GM12875 (cell line): ENCODE measurements at regions not wholly inside any gene's neighbourhood (a gene's known extent, or its start where the extent isn't known, plus 50 kb on each side); places are given as distances from the start of the nearest gene placed in this dataset.

Experiments used
- H3K4me3 ChIP-seq: one replicate; pipeline ENCODE4 v1.5.1; 2011; ENCODE audit warnings: low read depth, low read length, control low read depth
- TF ChIP-seq, protein P1 (sequence below): IDR thresholded peaks from 2 replicates; pipeline ENCODE4 v1.5.1; 2011; ENCODE audit warnings: low read depth, mild to moderate bottlenecking, control low read depth, inconsistent platforms, low read length, moderate library complexity, borderline replicate concordance; ENCODE audit not compliant: insufficient read depth

DNA sequence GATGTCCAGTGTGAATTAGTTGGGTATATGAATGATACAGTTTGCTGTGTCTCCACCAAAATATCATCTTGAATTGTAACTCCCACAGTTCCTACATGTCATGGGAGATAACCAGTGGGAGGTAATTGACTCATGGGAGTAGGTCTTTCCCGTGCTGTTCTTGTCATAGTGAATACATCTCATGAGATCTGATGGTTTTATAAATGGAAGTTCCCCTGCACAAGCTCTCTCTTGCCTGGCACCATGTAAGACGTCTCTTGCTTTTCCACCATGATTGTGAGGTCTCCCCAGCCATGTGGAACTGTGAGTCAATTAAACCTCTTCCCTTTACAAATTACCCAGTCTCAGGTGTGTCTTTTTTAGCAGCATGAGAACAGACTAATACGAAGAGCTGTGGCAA, 223.0 kb downstream of the AJAP1 start:
- no peak overlapping the region for H3K4me3 ChIP-seq
- TF ChIP-seq, protein P1, sequence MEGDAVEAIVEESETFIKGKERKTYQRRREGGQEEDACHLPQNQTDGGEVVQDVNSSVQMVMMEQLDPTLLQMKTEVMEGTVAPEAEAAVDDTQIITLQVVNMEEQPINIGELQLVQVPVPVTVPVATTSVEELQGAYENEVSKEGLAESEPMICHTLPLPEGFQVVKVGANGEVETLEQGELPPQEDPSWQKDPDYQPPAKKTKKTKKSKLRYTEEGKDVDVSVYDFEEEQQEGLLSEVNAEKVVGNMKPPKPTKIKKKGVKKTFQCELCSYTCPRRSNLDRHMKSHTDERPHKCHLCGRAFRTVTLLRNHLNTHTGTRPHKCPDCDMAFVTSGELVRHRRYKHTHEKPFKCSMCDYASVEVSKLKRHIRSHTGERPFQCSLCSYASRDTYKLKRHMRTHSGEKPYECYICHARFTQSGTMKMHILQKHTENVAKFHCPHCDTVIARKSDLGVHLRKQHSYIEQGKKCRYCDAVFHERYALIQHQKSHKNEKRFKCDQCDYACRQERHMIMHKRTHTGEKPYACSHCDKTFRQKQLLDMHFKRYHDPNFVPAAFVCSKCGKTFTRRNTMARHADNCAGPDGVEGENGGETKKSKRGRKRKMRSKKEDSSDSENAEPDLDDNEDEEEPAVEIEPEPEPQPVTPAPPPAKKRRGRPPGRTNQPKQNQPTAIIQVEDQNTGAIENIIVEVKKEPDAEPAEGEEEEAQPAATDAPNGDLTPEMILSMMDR, result no peak

DNA sequence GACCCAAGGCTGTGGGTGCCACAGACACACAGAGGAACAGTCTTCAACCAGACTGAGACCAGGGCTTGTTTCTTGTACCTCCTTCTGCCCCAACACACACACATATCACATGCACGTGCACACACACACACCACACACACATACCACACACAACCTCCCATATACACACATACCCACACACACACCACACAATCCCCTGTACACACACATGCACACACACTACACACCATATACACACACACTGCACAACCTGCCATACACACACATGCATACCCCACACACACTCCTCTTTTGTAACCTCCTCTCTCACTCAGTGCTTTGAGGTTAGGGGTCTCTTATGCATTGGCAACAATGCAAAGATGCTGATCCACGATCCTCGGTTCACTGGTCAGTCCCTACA, 217.0 kb downstream of the AJAP1 start:
- H3K4me3 ChIP-seq, result no peak overlapping the region
- TF ChIP-seq, protein P1, result no peak

DNA sequence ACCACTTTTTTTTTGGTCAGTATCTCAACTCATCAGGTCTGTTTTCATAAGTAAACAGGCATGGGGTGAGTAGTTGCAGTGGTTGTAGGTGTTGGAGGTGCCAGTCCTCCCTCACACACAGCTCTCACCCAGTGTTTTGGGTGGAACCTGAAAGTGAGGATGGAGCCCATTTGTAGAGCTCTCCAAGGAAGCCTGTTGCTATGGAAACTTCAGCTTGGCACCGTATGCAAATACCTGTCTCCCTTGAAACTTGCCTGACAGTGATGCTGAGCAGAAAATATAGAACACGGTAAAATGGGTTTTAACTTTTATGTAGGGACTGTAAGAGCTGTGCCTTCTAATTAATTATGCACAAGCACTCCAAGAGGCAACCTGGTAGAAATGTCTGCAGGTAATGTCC, 214.1 kb downstream of the AJAP1 start:
- no peak overlapping the region for H3K4me3 ChIP-seq

DNA sequence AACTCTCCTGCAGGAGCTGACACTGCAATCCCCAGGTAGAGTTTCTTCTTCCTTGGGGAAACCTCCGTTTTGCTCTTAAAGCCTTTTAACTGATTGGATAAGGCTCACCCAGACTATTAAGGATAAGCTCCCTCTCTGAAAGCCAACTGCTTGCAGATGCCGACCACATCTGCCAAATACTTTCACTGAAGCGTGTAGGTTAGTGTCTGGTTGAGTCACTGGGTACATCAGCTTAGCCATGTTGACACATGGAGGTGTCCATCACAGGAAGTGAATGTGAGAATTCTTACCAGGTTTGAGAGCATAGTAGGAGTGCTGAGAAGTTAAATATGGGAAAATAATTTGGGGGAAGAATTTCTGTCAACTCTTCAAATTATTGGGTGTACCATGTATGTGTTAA, 202.0 kb downstream of the AJAP1 start:
- H3K4me3 ChIP-seq, result no peak overlapping the region
- TF ChIP-seq, protein P1, result no peak

More for the DNA sequence above, 214.1 kb downstream of the AJAP1 start:
- TF ChIP-seq, protein P1, result no peak

DNA sequence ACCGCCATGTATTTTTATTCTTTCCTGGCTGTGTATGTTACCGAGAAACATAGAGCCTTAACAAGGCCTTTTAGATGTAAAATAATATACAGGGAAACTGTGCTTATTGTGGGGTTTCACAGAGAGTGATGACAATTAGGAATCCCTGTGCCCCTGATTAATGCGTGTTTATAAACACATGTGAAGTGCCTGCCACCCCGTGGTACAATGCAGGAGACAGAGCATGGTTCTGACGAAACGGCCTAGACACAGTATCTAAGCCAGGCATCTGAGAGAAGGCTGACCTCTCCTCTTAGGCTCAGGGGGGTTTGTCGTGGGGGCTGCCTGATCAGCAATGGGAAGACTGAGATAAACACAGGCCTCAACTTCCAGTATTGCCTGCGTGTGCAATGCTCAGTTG, 200.0 kb downstream of the AJAP1 start:
- no peak overlapping the region for H3K4me3 ChIP-seq
- TF ChIP-seq, protein P1, result no peak

DNA sequence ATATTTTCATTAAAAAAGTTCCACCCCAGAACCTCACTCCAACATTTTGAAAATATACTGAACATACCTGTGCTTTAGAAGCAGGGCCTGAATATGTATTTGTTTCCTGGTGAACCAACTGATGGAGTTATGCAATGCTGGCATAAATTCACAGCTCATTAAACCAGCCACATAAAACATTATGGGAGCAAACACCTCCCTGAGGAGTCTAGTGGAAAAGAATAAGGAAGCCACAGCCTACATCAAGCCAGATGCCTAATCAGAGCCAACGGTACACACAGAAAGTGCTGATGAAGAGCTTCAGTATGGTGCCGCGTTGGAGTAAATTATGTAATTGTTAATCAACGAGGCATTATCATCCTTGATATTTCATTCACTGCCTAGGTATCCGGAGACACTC, 199.5 kb downstream of the AJAP1 start:
- H3K4me3 ChIP-seq, result no peak overlapping the region
- TF ChIP-seq, protein P1, result no peak

DNA sequence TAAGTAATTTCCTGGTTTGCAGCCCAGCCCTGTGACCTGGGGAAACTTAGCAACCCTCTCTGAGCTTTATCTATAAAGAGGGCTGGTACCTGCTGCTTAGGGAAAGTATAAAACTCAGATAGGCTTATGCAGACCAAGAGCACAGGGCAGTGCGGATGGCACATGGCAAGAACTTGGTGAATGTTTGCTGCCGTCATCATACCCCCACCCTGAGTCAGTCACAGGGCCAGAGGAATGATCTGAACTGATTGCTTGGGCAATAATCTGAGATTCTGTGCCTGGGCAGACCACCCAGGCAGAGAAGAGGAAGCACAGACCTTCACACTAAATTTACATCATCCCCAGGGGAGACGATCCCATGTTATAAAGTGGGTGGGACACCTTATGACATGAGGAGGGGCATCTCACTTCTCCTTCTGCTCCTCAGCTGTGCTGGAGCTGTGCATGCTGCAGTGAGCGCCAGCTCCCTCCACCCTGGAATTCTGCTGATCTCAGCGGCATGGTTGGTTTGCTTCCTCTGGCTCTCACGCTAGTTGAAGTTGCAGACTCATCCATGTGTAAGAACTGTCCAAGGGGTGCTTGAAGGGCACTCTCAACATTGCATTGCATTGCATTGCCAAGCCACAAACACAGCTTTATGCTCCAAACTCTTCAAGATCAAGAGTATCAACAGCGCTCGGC, 197.1 kb downstream of the AJAP1 start:
- TF ChIP-seq, protein P1, result no peak
- no peak overlapping the region for H3K4me3 ChIP-seq
